Upper lobe of left lung (tissue), 4 donors: ENCODE measurements at regions not wholly inside any gene's neighbourhood (a gene's known extent, or its start where the extent isn't known, plus 50 kb on each side); places are given as distances from the start of the nearest gene placed in this dataset.

Experiments
- CTCF ChIP-seq, 6 experiments: fragments of 450-650 bp in 4 of 6; fragments of 200-600 bp in 2 of 6; sonication (generic) in 2 of 6; IDR thresholded peaks; one replicate each; pipeline ENCODE4 v1.5.1; 2016 to 2019; ENCODE audit warnings: antibody characterized with exemption in 6 of 6
- EP300 ChIP-seq, 4 donors: sonication (generic); formaldehyde crosslinking; IDR thresholded peaks; one replicate each; pipeline ENCODE4 v1.5.1; 2017; ENCODE audit warnings: antibody characterized with exemption in 4 of 4, control low read depth in 2 of 4
- POLR2A ChIP-seq, 4 donors: fragments of 450-650 bp; IDR thresholded peaks; one replicate each; pipeline ENCODE4 v1.5.1; 2016 to 2017; ENCODE audit warnings: antibody characterized with exemption in 4 of 4, mild to moderate bottlenecking in 2 of 4
- POLR2AphosphoS5 ChIP-seq, 2 donors: sonication (generic); formaldehyde crosslinking; IDR thresholded peaks; one replicate each; pipeline ENCODE4 v1.5.1; 2017; ENCODE audit warnings: antibody characterized with exemption in 2 of 2

GRCh38 chr10:124243702-124244121, 150.3 kb upstream of the CHST15 start:
- no peak for TF ChIP-seq CTCF (IDR thresholded peaks at IDR 0.05)
- TF ChIP-seq POLR2A (IDR thresholded peaks at IDR 0.05) = no peak
- TF ChIP-seq EP300 (IDR thresholded peaks at IDR 0.05) = no peak
- no peak for TF ChIP-seq POLR2AphosphoS5 (IDR thresholded peaks at IDR 0.05)
